Lower leg skin (tissue), 3 donors: ENCODE measurements at regions not wholly inside any gene's neighbourhood (a gene's known extent, or its start where the extent isn't known, plus 50 kb on each side); places are given as distances from the start of the nearest gene placed in this dataset.

Source experiments
- CTCF ChIP-seq, 3 donors: fragments of 450-650 bp; IDR thresholded peaks; one replicate each; pipeline ENCODE4 v1.5.1; 2016; ENCODE audit warnings: antibody characterized with exemption in 3 of 3, mild to moderate bottlenecking in 3 of 3, moderate library complexity in 2 of 3
- POLR2A ChIP-seq, 2 donors: fragments of 450-650 bp; IDR thresholded peaks; one replicate each; pipeline ENCODE4 v1.6.1; 2016 to 2017; ENCODE audit warnings: antibody characterized with exemption in 2 of 2, mild to moderate bottlenecking in 1 of 2, moderate library complexity in 1 of 2

- TF ChIP-seq CTCF (IDR thresholded peaks at IDR 0.05), result no peak
- TF ChIP-seq POLR2A (IDR thresholded peaks at IDR 0.05), result no peak
Measured at GRCh38 chr5:34552686-34553085, 103.4 kb upstream of the RAI14 start.
